Choroid plexus epithelial cell (primary cell): ENCODE measurements at regions not wholly inside any gene's neighbourhood (a gene's known extent, or its start where the extent isn't known, plus 50 kb on each side); places are given as distances from the start of the nearest gene placed in this dataset.

ENCODE experiments used
- DNase-seq: peaks from one replicate; pipeline ENCODE4 v3.0.0-alpha.2; 2010; ENCODE audit warnings: low read depth
- H3K4me3 ChIP-seq: 2 replicates; pipeline ENCODE4 v1.5.1; 2011; ENCODE audit warnings: low read depth, mild to moderate bottlenecking, control low read depth, low read length, moderate library complexity
- CTCF ChIP-seq: conservative IDR thresholded peaks from 2 replicates; pipeline ENCODE4 v1.5.1; 2011; ENCODE audit warnings: low read depth, mild to moderate bottlenecking, control low read depth, inconsistent platforms, low read length, moderate library complexity

- TF ChIP-seq CTCF = no peak
- no peak overlapping the region for H3K4me3 ChIP-seq
- no peak for DNase-seq
These were observed 324.9 kb upstream of the IRX4 start for GRCh38 chr5:2207416-2208238.

GRCh38 chr5:2207109-2207399, 324.3 kb upstream of the IRX4 start:
- no peak for DNase-seq
- TF ChIP-seq CTCF = no peak
- no peak overlapping the region for H3K4me3 ChIP-seq

- no peak for TF ChIP-seq CTCF
- DNase-seq = no peak
- H3K4me3 ChIP-seq = no peak overlapping the region
These were observed 323.8 kb upstream of the IRX4 start for GRCh38 chr5:2206293-2207108.

- TF ChIP-seq CTCF = no peak
- DNase-seq = no peak
- H3K4me3 ChIP-seq = no peak overlapping the region
These were observed 323.0 kb upstream of the IRX4 start for GRCh38 chr5:2205596-2206226.

GRCh38 chr5:2205185-2205585, 322.5 kb upstream of the IRX4 start:
- H3K4me3 ChIP-seq = no peak overlapping the region
- no peak for TF ChIP-seq CTCF
- DNase-seq = no peak

GRCh38 chr5:2204366-2205184, 321.9 kb upstream of the IRX4 start:
- TF ChIP-seq CTCF = no peak
- no peak overlapping the region for H3K4me3 ChIP-seq
- DNase-seq = no peak
